GM18517 (cell line): ENCODE measurements at regions not wholly inside any gene's neighbourhood (a gene's known extent, or its start where the extent isn't known, plus 50 kb on each side); places are given as distances from the start of the nearest gene placed in this dataset.

Experiments
- ATAC-seq: cut with Tn5 transposase; IDR thresholded peaks from one replicate; pipeline ENCODE4 v1.9.1; 2021; ENCODE audit warnings: mild to moderate bottlenecking, moderate library complexity; ENCODE audit not compliant: unreplicated experiment

- ATAC-seq, result no peak
Observed at GRCh38 chr2:183607995-183608394, 483.8 kb downstream of the NUP35 start.

GRCh38 chr2:183608747-183609146, 484.5 kb downstream of the NUP35 start:
- ATAC-seq, result no peak

GRCh38 chr2:183610724-183611123, 486.5 kb downstream of the NUP35 start:
- no peak for ATAC-seq

DNA sequence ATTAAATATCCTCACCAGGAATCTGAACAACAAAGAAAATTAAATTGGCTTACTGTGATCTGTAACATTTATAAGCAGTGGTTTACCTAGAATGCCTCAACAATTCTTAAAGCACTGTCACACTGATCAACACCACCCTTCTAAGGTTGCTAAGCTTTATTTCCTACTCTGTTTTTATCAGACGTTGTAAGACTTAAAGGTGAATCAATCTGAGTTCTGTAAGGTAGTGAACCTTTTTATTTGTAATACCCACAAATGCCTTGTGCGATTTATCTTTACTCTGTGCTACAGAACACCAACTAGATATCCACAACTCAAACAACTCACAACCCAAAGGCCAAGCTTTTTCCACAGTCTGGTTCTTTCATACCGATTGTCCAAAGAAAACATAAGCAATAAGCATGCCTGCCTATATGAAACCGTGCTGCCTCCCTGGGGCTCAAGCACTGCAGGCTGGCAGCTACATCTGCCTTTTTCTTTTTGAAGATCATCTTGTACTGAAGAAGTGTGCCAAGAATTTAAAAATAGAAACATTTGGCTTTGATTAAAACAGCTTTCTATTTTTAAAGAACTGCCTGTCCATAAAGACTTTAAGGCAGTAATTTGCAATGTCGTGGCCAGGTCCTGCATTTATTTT, 490.7 kb downstream of the NUP35 start:
- ATAC-seq, result no peak

DNA sequence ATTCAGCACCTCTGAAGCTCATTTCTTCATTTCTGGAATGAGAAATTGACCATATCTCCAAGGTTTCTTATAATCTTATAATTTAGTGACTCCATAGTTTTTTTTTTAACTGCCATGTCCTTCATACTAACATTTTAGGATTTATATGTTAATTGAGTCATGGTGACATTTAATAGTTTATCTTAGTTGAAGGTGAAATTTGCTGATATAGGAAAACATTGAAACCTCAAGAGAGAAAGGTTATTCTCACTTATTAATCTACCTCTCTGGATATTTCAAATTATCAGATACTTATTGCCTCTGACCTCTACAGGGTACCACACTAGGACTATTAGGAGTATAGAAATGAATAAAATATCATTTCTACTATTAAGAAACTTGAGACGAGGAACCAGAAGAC, 499.0 kb downstream of the NUP35 start:
- no peak for ATAC-seq

DNA sequence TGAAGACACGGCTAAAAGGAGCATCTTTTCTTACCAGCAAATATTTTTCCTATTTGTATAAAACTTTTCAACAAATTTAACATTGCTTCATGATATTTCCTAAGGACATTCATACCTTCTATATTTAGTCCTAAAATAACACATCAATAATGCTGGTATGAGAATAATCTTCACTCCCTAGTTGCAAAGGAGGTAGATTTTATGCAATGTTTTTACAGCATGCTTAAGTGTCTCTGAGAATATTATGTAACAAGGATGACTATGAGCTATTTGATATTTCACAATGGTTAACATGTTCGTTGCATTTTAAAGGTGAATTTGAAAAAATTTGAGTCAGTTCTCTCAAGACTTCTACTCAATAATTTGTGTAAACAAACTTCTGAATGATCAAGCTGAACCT, 506.7 kb downstream of the NUP35 start:
- ATAC-seq, result no peak

DNA sequence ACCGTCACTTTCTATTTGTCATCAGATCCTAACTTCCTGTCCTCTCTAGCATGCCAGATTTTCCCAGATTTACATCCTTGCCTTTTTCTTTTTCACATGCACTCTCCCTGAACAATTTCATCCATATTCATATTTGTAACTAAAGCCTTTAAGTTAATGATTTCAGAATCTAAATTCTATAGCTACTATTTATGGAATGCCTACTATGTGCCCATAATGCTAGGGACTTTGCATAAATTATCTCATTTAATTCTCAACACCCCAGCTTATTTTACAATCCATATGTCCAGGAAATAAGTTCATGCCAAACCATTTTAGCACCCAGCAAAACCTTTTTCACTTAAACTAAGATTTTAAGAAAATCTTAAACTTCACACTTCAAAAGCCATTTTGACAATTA, 531.9 kb downstream of the NUP35 start:
- ATAC-seq, result no peak

DNA sequence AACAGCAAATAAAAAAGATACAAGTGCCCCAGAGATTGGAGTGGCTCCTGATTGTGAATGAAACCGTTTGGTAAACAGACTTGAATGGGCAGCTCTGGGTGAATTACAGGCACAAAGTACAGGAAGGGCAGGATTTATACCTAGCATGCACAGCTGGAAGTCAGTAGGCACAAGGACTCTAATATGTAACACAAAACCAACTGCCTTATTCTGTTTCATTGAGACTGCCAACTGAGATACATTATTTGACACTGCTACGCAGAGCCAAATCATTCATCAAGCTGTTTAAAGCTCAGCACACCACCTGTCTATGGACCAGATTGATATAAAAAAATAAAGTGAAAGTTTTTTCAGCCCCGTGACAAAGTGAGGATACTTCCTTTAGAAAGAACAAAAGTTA, 541.2 kb downstream of the NUP35 start:
- no peak for ATAC-seq

- ATAC-seq, result no peak
Observed at GRCh38 chr2:183666031-183666430, 541.8 kb downstream of the NUP35 start.

DNA sequence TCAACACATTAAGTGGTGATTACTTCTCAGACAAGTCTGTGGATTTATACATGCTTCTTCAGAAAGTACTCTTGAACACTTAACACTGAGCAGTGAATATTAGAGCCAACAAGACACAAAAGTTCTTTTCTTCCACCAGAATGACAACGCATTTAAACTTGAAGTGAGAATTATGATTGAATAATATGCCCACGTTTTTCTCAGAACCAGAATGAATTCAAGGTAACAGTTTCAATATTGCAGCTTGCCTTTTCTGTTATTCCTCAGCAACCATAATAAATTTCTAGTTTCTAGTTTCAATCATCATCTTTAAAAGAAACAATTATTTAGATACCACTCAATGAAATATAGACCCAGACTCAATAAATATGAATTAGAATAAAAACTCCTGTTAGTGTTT, 547.0 kb downstream of the NUP35 start:
- no peak for ATAC-seq

DNA sequence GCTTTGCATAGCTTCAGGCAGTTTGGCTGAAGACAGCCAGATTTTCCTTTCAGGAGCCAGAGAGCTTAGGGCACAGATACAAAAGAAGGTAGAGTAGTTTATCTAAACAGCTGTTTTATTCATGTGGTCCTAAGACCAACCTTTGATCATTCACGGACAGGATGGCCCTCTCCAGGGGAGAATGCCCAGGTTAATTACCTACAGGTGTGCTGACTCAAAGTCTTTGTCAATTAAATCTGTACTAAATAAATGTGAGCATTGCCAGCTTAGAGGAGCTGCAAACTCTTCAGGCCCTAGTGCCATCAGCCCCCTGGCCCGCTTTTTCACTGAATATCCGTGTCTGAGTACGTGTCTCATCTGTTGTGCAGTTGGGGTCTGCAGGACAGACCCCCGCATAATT, 554.7 kb downstream of the NUP35 start:
- ATAC-seq, result no peak

- ATAC-seq, result no peak
Observed at GRCh38 chr2:183680573-183680972, 556.3 kb downstream of the NUP35 start.

DNA sequence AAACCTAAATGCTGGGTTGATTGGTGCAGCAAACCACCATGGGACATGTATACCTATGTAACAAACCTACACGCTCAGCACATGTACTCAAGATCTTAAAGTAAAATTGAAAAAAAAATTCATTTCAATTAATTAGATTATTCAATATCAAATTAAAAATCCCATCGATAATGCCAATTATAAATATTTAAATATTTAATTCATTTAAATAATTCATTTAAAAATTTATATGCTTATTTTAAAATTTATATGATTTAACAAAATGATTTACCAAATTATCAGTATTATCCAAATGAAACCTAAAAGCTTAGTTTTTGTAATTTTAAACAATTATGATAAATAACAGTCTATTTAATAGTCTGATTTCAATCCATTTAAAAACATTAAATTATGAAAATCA, 560.4 kb downstream of the NUP35 start:
- no peak for ATAC-seq

- ATAC-seq, result no peak
Observed at GRCh38 chr2:183696028-183696427, 571.8 kb downstream of the NUP35 start.

DNA sequence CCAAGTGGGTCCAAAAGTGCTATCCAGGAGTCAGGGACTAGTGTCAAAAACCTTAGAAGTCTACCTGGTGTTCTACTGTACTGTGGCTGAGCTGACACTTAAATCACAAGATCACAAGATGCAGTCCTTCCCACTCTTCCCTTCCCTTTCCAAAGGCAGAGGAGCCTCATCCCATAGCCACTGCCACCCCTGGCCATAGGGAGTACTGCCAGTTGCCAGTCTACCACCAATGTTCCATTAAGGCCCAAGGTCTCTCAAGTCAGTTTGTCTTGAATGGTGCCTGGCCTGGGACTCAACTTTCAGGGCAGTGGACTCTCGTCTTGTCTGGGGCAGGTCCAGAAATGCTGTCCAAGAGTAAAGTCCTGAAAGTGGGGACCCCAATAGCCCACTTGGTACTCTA, 585.6 kb downstream of the NUP35 start:
- no peak for ATAC-seq

GRCh38 chr2:183718246-183718645, 594.0 kb downstream of the NUP35 start:
- ATAC-seq, result no peak

DNA sequence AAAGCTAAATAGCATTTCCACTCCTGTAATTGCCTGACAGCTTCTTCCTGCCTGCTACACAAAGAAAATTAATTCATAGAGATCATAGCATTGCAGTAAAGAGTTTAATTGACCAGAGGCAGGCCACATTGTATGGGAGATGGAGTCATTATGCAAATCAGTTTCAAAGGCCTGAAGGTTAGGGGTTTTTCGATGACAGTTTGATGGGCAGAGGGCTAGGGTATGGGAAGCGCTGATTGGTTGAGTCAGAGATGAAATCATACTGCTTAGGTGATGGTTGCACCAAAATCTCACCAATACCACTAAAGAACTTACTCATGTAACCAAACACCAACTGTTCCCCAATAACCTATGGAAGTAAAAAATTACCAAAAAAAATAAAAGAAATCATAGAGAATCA, 599.0 kb downstream of the NUP35 start:
- ATAC-seq, result no peak

DNA sequence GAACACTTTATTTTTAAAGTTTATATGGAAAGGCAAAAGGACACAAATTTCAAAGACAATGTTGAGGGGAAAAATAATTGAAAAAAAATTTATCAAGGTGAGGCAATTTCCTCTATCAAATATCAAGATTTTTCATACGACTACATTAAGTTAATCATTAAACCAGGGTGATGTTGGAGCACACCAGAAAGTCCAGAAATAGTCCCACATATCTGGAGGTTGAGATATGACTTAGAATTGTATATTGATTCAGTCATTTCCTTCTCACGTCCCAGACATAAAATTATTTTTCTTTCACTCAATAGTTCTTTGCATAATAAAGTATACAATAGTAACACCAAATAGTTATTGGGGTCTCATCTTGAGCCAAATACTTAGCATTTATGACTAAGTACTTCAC, 605.1 kb downstream of the NUP35 start:
- no peak for ATAC-seq

DNA sequence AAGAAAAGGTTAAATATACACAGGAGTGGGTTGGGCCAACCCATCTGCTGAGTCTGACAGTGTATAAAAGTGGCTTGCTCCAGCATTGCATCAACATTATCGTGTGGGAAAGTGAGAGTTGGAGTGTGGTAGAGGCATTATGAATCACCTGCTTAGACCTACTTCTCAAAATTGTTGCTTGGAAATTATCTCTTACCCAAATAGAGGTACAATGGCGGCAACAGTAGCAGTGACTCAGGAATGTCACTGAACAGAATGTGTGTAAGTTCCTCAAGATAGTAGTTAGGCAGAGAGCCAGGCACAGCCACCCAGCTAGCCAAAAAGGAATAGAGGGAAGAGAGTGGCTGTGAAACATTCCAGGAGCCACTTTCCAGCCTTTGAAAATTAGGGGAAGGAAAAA, 616.0 kb downstream of the NUP35 start:
- ATAC-seq, result no peak

DNA sequence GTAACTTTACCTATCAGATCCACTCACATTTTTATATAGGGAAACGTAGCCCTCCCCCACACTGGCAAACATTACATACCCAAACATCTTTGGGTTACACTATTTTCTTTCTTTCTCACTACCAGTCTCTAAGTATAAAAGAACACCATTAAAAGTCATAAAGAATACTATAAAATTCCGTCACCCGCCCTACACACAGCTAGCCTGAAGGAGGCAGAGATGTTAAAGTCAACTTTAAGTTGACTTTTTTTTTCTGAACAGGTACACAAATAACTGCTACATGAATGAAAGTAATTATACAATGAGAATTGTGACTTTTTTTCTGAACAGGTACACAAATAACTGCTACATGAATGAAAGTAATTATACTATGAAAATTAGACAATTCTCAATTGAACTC, 628.3 kb downstream of the NUP35 start:
- ATAC-seq, result no peak

DNA sequence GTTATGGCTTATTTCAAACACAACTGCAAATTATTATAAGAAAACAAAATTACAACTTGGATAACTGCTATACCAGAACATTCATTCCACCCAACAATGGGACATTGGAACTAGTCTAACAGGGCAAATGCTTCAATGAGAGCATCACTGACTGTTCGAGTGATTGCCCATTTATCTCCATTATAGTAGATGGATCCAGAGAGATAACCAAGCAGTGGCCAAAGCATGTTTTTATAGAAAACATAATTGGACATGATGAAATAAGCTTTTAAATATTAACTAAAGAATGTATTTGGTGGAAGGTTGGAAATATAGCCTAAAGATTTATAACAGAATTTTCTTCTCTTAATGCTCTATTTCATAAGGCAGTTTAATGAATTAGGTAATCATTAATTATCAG, 634.8 kb downstream of the NUP35 start:
- no peak for ATAC-seq

DNA sequence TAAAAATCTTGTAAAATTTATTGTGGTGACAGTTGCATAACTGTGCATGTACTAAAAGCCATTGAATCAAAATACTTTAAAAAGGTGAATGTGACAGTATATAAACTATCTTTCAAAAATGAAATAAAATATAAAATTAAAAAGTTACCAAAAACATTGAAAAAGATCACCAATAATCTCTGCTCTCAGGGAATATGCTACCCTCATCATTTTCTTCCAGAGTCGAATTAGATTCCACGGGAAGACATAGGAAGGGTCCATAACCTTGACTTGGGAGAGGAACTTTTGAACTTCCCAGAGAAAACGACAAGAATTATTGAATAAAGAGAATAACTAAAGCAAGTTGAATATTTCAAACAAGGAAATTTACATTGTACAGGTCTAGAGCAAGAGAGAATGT, 649.5 kb downstream of the NUP35 start:
- no peak for ATAC-seq

DNA sequence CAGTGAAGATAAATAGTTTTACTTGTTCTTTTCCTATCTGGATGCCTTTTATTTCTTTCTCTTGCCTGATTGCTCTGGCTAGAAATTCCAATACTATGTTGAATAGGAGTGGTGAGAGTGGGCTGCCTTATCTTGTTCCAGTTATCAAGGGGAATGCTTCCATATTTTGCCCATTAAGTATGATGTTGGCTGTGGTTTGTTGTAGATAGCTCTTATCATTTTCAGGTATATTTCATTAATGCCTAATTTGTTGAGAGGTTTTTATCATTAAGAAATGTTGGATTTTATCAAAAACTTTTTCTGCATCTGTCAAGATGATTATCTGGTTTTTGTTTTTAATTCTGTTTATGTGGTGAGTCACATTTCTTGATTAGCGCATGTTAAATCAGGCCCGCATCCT, 655.8 kb downstream of the NUP35 start:
- no peak for ATAC-seq

GRCh38 chr2:183782436-183782835, 658.2 kb downstream of the NUP35 start:
- no peak for ATAC-seq
